CD4-positive, alpha-beta T cell treated with Interleukin-4 for 1 hour (primary cell): ENCODE measurements at regions not wholly inside any gene's neighbourhood (a gene's known extent, or its start where the extent isn't known, plus 50 kb on each side); places are given as distances from the start of the nearest gene placed in this dataset.

Experiments
- DNase-seq, 2 donors: peaks; one replicate each; pipeline ENCODE4 v3.0.0-alpha.2; 2020 to 2022

- no peak for DNase-seq
Observed at GRCh38 chr5:21694567-21694966, 1158.6 kb downstream of the CDH12 start.

GRCh38 chr5:21693591-21693990, 1159.6 kb downstream of the CDH12 start:
- DNase-seq, result no peak

GRCh38 chr5:21689587-21689986, 1163.6 kb downstream of the CDH12 start:
- DNase-seq, result no peak

GRCh38 chr5:21688655-21689054, 1164.5 kb downstream of the CDH12 start:
- no peak for DNase-seq

- no peak for DNase-seq
Observed at GRCh38 chr5:21687621-21688020, 1165.5 kb downstream of the CDH12 start.

- no peak for DNase-seq
Observed at GRCh38 chr5:21686706-21687105, 1166.4 kb downstream of the CDH12 start.

- no peak for DNase-seq
Observed at GRCh38 chr5:21685522-21685921, 1167.6 kb downstream of the CDH12 start.

- DNase-seq, result no peak
Observed at GRCh38 chr5:21684992-21685391, 1168.2 kb downstream of the CDH12 start.

- no peak for DNase-seq
Observed at GRCh38 chr5:21681911-21682310, 1171.2 kb downstream of the CDH12 start.

- DNase-seq, result no peak
Observed at GRCh38 chr5:21680641-21681040, 1172.5 kb downstream of the CDH12 start.

- no peak for DNase-seq
Observed at GRCh38 chr5:21680196-21680595, 1172.9 kb downstream of the CDH12 start.

GRCh38 chr5:21678526-21678925, 1174.6 kb downstream of the CDH12 start:
- DNase-seq, result no peak

- no peak for DNase-seq
Observed at GRCh38 chr5:21672911-21673310, 1180.2 kb downstream of the CDH12 start.

- DNase-seq, result no peak
Observed at GRCh38 chr5:21672360-21672759, 1180.8 kb downstream of the CDH12 start.

GRCh38 chr5:21665524-21665923, 1187.6 kb downstream of the CDH12 start:
- DNase-seq, result no peak

GRCh38 chr5:21663082-21663481, 1190.1 kb downstream of the CDH12 start:
- no peak for DNase-seq

GRCh38 chr5:21661184-21661583, 1192.0 kb downstream of the CDH12 start:
- DNase-seq, result no peak

- DNase-seq, result no peak
Observed at GRCh38 chr5:21654556-21654955, 1198.6 kb downstream of the CDH12 start.

GRCh38 chr5:21649969-21650368, 1203.2 kb downstream of the CDH12 start:
- no peak for DNase-seq

GRCh38 chr5:21646469-21646868, 1206.7 kb downstream of the CDH12 start:
- DNase-seq, result no peak

GRCh38 chr5:21644032-21644431, 1209.1 kb downstream of the CDH12 start:
- no peak for DNase-seq

GRCh38 chr5:21642312-21642711, 1210.8 kb downstream of the CDH12 start:
- no peak for DNase-seq

GRCh38 chr5:21623831-21624230, 1229.3 kb downstream of the CDH12 start:
- DNase-seq, result no peak

- no peak for DNase-seq
Observed at GRCh38 chr5:21615195-21615765, 1237.9 kb downstream of the CDH12 start.

- no peak for DNase-seq
Observed at GRCh38 chr5:21613971-21614488, 1239.1 kb downstream of the CDH12 start.
